Femur (tissue), 1 donor: ENCODE measurements at regions not wholly inside any gene's neighbourhood (a gene's known extent, or its start where the extent isn't known, plus 50 kb on each side); places are given as distances from the start of the nearest gene placed in this dataset.
"Not testable (repeated sequence)": the region's sequence is repeated elsewhere in the genome, so short reads cannot be mapped to it uniquely, and the experiment has no call there.

ENCODE experiments used
- DNase-seq: peaks from one replicate; pipeline ENCODE4 v3.0.0-alpha.2; 2017

DNA sequence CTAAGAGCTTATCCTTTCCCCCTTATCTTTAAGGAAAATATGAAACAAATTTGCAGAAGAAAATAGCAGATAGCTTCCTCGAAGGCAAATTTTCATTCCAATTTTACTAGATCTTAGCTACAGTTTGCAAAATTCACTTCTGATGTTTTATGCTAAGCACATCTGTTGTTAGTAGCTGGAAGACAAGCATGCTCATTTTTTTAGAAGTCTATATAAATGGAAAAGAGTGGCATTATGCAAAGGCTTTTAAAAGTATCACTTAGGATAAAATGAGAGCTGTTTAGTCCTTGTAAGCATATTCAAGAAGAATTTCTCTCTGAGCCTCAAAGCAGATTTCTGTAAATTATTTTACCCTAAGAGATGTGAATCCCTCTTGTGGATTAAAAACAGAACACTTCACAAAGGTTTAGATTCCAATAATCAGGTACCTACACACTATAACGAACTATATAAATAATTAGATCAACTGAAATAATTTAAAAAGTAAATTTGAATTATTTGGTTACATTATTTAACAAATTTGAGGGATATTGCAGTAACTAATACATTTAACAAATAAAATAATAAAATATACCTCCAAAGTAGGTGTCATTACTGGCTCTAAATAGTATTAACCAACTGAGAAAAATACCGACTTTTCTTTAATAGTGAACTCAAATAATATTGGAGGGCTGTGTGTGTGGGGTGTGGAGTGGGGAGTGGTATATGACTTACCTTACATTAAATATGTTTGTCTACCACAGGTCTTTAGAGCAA is 307.1 kb downstream of the SEMA3D start:
- no peak for DNase-seq

DNA sequence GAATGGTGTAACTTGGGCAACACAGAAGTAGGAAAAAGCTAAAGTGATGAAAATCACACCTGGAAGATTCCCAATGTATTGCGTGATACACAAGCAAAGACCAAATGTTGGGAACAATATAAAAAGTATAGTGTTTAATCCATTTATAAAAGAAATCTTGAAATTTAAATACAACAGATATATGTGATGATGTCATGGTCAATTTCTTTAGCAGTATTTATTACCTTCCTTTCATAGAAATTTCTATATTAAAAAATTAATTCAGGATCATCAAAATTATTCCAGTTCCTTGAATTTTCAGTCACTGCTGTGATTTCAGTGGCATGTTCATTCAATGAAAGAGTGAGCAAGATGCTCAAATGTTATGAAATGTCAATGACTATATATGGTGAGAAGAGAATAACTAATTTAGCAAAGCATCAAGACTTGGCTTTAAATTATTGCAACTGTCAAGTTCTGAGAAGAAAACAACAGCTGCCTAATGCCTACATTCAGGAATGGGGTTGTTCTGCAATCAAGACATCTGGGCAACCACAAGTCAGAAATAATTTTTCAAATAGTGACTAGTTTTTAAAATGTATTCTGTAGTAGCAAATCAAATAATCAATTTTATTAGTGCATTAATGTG is 308.8 kb downstream of the SEMA3D start:
- DNase-seq: no peak

DNA sequence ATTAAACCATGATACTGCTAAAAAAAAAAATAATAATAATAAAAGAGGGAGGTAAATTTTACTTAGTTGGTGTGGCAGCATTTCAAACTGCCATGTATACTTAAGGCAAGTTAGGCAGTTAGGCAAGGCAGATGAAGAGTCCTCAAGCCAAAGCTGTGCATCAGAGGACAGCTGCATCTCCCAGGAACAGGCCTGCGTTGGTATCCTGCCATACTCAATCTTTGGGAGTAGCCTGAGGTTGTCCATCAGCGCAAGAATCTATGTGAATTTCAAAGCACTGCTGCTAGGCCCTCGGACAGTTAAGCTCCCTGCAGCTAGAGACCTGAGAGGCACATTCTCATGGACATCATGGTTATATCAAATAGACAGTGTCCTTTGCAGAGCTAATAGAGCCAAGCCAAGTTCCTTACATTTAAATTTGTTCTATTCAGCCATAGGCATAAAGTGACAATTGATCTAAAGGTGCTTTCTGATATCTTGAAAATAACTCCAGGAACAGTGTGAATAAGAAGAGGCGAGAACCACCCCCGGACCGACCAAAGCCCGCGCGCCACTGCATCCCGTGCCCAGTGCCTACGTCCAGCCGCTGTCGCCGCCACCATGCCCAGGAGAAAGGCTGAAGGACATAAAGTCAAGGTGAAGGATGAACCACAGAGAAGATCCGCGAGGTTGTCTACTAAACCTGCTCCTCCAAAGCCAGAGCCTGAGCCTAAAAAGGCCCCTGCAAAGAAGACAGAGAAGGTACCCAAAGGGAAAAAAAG is 310.6 kb downstream of the SEMA3D start:
- peak; percentile 25 for DNase-seq

DNA sequence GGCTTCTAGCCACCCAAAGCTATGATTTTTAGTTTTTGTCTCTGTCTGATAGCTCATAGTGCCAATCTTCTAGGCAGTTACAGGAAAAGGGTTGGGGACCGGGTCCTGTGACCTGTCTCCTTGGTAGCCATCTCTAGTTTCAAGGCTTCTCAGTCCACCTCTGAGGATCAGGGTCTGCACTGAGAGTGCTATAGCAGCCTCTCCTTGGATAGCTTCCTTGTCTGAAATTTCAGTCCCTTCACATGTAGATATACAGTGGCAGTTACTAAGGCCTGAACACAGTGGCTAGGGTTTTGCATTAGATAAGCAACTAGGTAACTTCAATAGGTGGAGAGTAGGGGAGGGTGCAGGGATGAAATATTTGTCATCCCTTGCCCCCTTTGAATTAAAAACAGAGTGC is 321.3 kb downstream of the SEMA3D start:
- DNase-seq: no peak

DNA sequence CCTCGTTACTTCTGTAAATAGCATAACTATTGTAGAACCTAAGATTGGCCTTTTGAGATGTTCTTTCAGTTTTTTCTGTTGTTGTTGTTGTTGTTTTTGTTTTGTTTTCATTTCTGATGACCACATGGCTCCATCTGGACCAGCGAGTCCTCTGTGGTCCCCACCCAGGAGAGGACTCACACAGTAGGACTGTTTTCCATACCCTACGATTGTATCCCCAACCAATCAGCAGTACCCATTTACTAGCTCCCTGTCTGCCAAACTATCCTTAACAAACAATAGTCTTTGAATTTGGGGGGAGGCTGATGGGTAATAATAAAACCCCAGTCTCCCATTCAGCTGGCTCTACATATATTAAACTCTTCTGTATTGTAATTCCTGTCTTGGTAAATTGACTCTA is 329.5 kb downstream of the SEMA3D start:
- no peak for DNase-seq

DNA sequence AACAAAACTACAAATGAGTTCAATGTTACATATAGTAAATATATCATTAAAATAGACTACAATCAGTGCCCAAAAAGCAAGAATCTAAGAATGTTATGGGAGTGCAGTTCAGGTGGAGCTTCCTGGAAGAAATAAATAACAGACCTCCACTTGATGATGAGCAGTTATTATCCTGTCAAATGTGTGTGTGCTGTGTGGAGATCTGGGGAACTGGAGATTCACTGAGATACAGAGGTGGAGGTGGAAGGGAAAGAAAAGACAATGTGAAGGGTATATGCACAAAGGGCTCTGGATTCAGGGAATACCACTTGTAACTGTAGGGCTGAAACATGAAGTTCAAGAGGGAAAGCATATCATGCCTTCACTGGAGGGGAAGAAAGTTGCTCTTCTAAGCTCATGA is 331.1 kb downstream of the SEMA3D start:
- no peak for DNase-seq

DNA sequence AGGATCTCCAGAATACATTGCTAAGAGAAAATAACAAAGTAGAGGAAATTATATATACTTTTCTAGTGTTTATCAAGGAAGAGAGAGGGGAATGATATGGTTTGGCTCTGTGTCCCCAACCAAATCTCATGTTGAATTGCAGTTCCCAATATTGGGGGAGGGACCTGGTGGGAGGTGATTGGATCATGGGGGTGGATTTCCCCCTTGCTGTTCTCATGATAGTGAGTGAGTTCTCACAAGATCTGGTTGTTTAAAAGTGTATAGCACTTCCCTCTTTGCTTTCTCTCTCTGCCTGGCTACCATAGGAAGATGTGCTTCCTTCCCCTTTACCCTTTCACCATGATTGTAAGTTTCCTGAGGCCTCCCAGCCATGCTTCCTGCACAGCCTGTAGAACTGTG is 337.9 kb downstream of the SEMA3D start:
- not testable (repeated sequence) for DNase-seq

DNA sequence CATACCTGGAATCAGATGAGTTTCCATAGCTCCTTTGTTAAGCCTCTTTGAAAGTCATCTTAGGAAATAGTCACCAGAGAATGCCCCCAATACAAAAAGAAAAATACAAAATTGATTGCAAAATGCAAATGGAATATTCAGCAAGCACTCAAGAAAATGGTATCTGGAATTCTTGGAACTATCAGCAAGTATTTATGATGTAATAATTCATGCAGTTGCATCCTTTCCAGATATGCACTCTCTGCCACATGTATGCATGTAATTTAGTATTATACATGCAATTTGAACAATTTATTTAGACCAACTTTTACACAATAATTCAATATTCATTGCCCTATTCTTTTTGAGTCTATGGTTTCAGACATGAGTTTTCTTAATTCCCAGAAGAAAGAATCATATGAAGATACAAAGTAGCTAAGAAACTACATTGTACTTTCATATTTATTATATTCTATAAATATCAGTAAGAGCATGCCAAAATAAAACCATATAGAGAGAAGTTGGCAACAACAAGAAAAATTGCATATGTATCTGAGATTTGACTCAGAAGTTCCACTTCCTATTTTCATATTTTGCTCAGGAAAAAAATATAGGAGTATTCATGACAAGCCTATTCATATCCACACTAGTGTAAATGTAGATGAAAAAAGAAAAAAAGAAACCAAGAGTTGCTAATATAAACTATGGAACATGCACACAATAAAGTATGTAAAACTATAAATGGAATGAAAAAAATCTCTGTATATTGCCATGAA is 338.5 kb downstream of the SEMA3D start:
- DNase-seq: no peak

DNA sequence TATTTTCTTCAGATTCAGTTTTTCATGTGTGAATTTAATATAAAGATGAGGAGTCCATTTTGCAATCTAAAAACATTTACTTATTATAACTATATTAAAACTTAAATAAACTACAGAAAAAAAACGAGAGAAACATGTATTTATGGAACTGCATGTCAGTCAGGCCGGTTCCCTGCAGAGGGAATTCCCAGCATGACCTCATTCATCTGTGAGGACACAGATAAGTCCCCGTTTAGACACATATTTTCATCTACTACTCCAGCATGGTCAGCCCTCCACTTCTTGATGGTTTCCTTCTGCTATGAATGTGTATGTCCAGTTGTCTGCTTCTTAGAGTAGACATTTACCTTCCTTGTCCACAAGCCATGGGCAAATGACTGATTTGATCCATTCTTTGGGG is 339.1 kb downstream of the SEMA3D start:
- DNase-seq: no peak

DNA sequence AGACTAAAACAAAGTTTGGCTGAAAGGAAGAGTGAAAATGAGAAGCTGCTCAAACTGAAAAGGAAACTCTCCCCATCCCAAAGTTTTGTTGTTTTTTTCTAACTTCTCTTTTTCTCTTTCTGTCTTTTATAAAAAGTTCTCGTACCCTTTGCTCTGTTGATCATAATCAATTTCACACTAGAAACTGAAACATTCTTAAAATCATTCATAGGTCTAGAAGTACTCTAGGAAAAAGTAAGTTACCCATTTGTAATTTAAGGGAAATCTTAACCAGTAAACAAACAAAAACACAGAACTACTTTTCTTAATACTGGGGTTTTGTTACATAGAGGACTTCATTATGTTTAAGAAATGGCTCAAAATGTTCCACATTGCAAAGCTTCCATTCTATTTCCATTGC is 339.8 kb downstream of the SEMA3D start:
- DNase-seq: no peak

DNA sequence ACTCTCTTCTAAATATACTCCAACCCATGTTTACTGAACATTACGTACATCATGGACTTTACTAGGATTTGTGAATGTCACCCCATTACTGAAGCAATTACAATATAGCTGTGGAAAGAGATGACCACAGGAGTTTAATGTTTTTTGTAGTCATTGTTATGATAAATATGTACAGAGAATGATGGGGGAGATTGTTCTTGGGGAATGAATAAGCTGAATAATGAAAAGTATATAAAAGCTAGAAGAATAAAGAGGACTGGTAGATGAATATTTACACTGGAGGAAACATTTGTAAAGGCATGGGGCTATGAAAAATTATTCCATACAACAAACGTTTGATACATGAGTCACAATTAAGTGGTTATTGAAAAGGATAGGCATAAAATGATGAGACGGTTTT is 340.9 kb downstream of the SEMA3D start:
- no peak for DNase-seq

DNA sequence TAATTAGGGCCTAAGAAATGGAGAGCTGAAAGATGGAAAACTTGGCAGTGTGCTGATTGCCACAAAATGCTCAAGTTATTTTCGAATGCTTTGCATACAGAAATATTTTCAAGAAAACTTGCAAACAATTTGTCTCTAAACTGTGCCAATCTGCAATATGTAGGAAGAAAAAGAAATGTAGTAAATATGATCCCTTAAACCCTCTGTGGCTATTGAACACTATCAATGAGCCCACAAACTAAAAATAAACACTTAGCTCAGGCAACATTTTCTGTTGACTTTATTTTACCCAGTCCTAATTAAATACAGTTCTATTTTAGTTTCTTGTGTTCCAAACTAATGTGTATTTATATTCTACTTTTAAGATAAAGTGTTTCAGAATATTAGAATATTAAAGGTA is 342.1 kb downstream of the SEMA3D start:
- DNase-seq: no peak

DNA sequence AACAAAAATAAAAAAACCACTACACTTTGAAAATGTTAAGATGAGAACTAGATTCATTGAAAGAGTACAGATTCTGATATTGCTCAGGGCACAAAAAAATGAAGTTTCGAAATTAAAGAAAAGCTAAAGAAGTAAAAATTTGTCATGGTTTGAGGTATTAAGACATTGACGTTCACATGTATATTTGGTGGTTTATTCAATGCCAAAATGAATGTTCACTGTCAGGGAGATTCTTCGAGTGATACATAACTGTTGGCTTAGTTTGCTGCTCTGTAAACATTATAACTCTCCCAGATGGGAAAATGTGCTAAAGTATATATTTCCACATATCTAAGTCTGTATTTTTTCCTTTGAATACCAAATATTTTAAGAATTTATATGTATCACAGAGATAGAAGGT is 345.0 kb downstream of the SEMA3D start:
- DNase-seq: no peak

DNA sequence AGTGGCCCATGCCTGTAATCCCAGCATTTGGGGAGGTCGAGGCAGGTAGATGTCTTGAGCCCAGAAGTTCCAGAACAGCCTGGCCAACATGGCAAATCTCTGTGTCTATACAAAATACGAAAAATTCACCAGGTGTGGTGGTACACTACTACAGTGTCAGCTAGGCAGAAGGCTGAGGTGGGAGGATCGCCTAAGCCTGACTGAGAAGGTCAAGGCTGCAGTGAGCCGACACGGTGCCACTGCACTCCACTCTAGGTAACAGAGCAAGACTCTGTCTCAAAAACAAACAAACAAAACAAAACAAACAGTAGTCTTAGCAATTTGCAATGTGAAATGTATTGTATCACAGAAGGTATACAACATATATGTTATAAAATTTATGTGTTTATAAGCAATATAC is 348.0 kb downstream of the SEMA3D start:
- DNase-seq: no peak

DNA sequence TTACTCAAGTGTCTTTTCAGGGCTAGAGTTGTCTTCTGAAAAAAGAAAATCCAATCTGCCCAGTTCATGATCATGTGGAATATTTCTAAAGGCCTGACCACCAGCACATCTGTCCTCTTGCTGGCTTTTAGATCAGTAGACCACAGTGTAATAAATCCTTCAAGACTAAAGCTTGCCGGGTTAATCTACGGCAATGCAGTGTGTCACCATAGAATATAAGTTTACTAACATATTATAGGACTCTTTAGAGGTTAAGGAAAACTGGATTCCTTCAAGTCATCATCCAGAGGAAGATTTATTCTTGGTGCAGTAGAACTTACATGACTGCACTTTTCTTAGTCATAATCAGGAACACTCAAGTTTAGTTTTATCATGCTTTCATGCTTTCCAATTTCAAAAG is 349.5 kb downstream of the SEMA3D start:
- DNase-seq: no peak

DNA sequence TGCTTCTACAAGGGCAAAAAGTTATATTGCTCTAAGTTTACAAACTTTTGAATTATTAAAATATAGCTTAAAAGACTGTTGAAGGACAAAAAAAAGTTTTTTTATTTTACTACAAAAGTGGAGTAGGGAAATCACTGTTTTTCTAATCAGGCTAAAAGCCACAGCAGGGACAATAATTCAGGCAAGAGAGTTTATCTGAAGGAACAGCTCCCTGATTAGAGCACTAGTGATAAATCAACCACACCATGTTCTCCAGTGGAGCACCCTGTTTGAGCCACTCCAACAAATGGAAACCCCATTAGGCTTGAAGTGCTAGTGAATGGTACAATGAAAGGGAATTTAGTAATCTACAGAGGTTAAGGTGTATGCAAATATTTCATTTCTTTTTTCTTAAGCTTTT is 357.1 kb downstream of the SEMA3D start:
- DNase-seq: no peak

DNA sequence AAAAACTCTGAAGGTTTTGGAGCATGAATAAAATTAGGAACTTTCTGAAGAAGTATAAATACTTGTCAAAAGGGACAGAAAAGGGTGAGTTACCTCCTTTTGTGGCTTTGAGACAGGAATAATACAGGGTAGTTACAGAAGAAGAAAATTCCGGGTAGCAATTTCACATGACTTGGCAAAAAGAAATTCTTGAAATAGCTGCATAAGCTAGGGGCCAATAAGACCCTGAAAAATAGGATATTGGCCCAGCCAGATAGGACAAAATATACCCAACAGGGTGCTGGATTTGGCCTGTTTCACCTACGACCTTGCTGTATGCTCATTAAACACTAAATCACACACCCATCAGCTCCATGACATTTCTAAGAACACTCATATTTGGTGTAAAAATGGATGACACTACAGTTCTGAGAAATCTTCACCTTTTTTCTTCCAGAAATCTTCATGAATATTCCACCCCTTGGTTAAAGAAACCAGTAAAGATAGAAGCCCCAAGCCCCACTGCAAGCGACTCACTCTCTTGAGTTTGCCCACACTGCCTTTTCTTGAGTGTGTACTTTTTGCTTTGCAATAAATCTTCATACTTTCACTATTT is 362.7 kb downstream of the SEMA3D start:
- no peak for DNase-seq

DNA sequence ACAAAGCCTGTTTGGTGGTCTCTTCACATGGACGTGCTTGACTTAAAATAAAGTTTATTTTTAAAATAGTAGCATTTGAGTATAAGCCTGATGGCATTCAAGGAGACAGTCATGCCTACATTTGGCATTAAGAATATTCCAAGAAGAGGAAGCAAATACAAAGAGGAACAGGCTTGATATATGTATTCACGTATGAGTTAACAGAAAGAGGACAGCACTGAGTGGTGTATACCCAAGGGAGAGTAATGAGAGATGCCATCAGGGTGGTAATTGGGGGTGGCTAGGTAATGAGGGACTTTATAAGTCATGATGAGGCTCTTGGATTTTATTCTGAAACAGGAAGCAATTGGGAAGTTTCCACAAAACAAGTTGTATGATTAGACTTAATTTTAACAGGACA is 363.3 kb downstream of the SEMA3D start:
- DNase-seq: no peak

DNA sequence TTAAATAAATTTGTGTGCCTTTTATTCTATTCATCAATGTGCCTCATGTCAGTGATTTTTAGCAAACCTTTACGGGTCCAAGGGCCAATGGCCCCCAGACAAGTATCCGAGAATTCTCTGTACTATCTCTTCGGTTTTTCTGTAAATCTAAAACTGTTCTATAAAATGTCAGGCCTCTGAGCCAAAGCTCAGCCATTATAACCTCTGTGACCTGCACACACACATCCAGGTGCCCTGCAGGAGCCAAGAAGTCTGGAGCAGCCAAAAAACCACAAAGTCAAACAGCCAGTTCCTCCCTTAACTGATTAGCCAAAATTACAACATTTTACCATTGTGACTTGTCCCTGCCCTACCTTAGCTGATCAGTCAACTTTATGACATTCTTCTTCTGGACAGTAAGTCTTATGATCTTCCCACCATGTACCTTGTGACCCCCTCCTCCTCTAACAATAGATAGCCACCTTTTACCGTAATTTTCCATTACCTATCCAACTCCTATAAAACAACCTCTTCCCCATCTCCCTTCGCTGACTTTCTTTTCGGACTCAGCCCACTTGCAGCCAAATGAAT is 363.8 kb downstream of the SEMA3D start:
- no peak for DNase-seq

DNA sequence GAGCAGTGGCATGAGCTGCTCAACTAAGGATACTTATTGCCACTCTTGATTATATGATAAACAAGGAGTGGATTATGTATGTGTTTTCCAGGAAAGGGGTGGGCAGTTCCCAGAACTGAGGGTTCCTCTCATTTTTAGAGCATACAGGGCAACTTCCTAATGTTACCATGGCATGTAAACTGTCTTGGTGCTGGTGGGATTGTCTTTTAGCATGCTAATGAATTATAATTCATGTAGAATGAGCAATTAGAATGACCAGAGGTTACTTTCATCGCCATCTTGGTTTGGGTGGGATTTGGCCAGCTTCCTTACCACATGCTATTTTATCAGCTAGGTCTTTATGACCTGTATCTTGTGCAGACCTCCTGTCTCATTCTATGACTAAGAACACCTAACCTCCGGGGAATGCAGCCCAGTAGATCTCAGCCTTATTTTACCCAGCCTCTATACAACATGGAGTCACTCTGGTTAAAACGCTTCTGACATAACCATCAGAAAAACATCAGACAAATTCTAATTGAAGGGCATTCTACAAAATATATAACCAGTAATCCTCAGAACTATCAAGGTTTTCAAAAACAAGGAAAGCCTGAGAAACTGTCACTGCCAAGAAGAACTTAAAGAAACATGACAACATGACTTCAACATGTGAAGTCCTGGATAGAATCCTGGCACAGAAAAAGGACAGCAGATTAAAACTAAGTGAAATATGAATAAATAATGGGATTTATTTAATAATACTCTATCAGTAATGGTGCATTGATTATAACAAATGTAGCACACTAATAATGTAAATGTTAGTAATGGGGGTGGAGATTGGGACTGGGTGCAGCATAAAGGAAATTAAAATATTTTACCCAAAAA is 365.0 kb downstream of the SEMA3D start:
- no peak for DNase-seq

DNA sequence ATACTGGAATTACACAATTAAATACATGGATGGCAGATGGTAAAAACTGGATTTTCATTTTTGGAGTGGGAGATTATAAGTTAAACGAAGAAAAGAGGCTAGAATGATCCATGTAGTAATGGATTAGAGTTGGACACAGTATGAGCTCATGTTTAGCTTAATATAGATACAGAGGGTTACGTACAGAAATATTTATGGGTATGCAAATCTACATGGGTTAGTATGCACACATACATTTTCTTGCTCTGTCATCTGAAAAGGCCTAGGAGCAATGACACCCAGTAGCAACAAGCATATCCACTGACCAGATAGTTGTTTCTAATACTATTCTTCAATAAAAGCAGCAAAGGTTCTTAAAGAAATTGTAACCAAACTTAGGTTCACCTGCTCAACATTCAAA is 366.4 kb downstream of the SEMA3D start:
- DNase-seq: no peak

DNA sequence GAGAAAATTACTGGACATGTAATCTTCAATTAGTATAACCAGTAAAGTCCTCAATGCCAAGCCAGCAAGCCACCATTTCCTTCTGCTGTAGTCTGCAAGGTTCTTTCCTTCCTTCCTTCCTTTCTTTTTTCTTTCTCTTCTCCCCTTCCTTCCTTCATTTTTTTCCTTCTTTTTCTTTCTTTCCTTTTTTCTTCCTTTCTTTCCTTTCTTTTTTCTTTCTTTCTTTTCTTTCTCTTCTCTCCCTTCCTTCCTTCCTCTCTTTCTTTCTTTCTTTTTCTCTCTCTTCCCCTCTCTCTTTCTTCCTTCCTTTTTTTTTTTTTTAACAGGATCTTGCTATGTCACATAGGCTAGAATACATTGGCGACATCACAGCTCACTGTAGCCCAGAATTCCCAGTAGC is 369.8 kb downstream of the SEMA3D start:
- DNase-seq: no peak
